ENCODE measurements at regions not wholly inside any gene's neighbourhood (a gene's known extent, or its start where the extent isn't known, plus 50 kb on each side); places are given as distances from the start of the nearest gene placed in this dataset.
"Not testable (repeated sequence)": the region's sequence is repeated elsewhere in the genome, so short reads cannot be mapped to it uniquely, and the experiment has no call there.

DNA sequence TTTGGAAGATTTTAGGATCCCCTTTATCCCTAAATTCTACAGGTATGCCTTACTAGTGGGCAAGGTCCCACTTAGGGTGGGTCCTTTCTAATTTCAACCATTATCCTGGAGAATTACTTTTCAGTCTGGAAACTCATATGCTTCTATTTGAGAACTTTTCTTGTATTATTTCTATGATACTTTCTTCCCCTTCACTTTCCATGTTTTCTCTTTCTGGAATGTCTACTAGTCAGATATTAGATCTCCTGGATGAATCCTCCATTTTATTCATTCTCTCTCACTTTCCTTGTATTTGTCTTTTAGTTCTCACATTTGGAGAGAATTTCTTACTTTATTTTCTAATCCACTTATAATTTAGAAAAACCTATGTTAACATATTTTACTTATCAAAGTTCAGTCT, 83.9 kb upstream of the SIPA1L2 start:
- DNase-seq = no peak

DNA sequence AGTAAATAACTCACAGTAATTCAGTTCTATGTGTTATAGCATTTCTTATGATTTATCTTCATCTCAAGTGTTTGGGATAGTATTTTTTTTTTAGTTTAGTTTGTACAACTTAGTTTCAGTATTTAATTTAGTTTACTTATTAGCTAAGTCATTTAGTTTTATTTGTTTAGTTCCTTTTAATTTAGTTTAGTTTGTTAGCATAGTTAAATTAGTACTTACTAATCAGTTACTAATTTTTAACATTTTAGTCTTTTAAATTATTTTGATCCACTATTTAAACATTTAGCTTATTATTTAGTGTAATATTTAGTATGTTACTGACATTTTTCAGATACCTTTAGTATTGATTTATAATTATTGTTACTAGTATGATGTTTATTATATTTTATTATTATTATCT, 85.2 kb upstream of the SIPA1L2 start:
- DNase-seq = no peak

DNA sequence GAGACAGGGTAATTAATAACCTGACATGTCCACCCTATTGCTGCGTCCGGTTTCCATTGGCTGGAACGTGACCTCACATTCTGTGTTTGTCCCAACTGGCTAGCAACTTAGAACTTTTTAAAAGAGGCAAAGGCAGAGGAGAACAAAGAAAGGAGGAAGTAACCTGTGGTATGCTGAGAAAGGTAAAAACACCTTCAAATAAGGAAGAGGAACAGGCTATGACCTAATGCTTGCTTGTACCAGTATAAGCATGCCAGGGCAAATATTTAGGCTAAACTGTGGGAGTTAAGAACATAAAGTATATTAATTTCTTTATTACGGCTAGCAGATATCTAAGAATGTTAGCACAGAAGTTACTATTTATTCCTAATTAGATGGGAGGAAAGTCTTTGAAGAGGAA, 87.3 kb upstream of the MAP10 start:
- not testable (repeated sequence) for DNase-seq

DNA sequence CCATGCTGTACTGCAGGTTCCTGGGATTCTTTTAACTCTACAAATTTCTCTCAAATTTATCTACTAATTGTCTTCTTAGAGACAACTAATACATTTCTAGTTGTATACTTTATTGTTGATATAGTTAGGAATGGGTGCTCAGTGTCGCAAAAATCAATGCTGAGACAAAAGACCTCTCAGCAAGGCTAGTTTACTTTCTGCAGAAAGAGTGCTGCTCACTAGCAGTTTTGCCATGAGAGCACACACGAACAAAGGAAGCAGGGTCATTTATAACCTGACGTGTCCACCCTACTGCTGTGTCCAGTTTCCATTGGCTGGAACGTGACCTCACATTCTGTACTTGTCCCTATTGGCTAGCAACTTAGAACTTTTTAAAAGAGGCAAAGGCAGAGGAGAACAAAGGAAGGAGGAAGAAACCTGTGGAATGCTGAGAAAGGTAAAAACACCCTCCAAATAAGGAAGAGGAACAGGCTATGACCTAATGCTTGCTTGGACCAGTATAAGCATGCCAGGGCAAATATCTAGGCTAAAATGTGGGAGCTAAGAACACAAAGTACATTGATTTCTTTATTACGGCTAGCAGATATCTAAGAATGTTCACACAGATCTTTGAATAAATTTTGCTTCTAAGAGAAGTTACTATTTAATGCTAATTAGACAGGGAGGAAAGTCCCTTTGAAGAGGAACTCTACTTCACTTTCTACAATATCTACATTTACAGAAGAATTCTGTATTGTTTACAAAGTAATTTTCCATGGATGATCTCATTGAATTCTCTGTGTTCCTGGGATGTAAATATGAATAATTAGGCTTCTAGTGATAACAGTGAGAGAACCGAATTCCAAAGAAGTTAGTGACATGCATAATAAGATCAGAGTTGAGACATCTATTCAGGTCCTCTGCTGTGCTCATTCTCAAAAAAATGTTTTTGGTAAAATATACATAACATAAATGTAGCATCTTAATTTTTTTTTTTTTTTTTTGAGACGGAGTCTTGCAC, 86.0 kb upstream of the MAP10 start:
- DNase-seq = no peak

DNA sequence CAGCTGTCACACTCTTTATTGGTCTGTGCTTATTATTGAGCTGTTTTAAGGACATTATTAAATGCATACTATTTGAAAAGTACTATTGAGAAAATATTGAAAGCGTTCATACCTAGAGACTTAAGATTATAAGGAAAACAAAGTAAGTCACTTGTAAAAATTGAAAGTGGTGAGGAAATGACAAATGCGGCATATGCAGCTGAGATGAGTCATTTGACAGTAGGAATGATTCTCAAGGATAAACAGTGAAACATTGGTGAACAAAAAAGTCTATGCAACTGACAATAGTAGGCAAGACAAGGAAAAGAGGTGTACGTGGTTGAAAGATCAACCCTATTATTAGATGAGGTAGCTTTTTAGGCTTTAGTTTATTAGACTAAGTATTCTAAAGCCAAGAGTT, 82.6 kb upstream of the MAP10 start:
- no peak for DNase-seq

DNA sequence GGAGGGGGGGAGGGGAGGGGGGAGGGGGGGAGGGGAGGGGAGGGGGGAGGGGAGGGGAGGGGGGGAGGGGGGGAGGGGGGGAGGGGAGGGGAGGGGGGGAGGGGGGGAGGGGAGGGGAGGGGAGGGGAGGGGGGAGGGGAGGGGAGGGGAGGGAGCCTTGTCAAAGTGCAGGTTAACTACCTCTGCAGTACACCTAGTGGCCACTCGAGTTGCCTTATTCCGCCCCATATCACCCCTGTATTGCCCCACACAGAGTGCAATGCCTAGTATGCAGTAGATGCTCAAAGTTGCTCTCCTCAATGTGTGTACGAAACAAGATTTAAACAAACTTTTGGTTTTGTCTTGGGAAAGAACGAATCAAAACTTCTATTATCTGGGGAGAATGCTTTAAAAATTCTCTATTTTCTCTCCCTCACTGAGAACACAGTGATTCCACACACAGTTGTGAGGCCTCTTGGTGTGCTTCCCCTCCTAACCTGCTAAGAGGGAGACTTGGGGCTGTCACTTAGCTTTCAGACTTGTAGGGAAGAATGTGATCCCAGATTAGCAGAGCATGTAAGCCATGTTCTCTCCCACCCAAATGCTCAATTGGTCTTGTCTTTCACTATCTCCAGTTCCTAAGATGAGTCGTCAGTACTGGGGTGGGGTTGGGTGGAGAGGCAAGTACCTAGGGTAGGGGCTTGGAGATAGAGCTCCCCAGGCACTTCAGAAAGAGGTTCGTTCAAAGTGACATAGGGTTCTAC, 79.7 kb upstream of the MAP10 start:
- no peak for DNase-seq

DNA sequence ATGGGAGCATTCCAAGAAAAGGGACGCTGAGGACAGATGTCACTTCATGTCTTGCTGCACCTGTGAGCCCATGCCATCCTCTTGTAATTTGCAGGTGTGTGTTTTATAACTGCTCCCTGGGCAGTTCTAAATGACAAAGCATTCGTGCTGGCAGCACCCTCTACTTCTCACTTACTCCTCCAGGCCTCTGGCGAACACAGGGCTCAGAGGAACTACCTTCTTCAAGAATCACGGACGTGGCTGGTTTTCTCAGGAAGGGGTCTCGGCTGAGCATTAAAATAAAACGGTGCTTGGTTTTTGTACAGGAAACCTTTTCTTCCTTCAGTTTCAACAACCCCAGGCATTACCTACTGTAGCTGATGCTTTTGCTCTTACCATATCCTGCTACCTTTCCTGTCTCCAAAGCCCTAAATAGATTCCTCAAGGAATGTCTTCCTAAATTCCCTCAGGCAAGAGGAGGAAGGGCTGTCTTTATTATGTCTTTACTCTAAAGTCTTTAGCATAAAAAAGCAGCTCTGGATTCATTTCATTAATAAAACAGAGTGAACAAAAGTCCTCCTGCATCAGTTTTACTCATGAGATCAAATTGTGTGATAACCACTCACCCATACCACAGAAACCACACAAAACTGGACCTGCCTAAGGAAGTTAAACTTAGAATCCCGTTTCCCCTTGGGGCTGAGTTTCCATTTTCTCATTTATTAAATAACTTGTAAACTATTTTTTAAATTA, 79.0 kb upstream of the MAP10 start:
- DNase-seq = no peak

DNA sequence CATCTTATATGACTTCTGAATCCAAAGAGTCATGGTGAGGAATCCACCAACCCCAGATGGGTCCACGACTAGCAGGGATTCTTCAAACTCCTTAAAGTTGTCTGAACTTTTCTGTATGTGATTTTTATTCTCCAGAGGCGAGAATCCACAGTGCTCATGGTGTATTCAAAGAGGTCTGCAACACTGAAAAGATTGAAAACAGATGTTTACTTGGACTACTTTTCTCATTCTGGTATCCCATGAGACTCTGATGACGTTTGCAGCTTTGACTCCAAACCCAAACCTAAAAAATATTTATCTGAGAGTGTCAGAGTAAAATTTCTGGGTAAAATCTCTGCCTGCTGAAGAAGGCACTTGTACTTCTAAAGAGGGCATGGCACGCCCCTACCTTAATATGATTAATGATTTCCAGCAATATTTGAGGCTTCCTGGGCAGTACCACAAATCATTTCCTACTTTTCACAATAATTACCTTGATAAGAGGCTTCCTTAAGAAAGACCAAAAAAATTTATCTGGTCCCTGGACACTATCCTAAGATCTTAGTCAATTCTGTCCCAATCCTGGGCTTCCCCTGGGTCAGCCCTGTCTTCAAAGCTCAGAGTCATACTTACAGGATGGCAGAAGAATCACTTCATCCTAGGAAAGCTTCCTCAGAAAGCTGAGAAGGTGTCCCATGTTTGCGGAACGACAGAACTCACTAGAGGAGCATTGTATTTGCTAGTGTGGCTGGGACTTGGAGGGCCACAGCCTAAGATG, 76.5 kb upstream of the MAP10 start:
- DNase-seq = no peak

DNA sequence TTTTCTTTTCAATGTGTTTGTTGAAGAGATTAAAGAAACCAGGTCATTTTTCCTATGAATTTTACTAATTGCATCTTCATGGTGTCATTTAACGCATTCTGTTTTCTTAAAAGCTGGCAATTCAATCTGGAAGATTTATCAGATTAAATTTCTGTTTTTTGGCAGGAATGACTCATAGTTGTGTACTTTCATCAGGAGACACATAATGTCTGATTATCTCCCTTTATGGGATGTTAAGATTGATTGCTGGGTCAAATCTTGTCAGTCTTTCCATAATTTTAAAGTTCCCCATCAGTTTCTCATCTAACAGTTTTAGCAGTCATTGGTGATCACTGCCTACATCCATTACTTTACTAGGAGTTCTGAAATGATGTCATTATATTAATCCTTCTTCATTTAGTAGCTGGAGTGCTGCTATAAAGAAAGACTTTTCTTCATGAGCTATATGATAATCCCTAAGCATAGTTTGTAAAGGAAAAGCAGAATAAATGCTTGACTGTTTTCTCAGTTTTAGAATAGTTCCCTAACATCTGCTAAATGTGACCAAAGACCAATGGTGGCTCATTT, 72.8 kb upstream of the MAP10 start:
- DNase-seq = no peak

DNA sequence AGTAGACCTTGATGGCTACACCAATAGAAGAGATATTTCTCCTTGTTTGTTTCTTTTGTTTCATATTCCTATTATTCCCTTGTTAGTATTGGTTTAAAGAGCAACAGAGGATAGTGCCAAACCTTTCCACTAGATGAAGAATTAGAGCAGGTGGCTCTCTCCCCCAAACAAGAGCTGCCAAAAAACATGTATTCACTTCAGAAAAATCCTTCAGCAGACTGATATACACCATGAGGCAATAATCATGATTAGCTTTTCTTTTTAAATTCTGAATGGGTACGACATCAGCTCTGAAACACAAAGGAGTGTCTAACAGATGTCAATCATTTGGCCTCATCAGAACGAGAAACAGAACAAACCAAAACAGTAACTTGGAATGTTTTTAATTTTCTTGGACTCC, 67.3 kb upstream of the MAP10 start:
- no peak for DNase-seq

DNA sequence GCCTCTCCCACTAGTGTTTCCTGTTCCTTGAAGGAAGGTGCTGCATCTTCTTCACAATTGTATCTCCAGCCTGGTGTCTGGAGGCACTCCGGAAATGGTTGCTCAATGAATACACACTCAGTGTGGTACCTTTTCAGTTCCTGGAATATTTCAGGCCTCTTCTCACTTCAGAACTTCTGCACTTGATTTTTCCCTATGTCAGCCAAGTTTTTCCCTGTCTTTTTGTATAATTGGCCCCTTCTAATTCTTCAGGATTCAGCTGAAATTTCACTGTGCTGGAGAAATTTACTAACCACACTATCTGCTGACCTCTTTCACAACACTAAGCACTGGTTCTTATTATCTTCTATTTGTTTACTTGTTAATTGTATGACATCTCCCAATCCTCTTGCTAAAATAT, 61.2 kb upstream of the MAP10 start:
- DNase-seq = no peak

DNA sequence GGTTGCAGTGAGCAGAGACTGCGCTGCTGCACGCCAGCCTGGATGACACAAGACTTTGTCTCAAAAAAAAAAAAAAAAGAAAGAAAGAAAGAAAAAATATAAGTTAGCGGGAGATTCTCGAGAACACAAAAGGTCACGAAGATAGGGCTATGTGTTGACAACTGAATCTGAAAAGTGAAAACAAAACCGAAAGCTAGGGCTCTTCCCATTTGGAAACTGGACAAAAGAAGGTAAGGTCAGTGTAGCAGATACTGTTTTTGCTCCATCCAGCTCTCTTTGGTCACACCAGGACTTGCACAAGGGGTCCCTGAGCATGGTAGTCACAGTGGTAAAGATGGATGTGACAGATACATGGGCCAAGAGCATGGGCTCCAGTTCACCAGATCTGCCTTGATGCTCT, 60.4 kb upstream of the MAP10 start:
- no peak for DNase-seq

DNA sequence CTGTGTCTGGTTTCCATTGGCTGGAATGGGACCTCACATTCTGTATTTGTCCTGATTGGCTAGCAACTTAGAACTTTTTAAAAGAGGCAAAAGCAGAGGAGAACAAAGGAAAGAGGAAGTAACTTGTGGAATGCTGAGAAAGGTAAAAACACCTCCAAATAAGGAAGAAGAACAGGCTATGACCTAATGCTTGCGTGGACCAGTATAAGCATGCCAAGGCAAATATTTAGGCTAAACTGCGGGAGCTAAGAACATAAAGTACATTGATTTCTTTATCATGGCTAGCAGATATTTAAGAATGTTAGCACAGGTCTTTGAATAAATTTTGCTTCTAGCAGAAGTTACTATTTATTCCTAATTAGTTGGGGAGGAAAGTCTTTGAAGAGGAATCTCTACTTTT, 59.5 kb upstream of the MAP10 start:
- DNase-seq = not testable (repeated sequence)

DNA sequence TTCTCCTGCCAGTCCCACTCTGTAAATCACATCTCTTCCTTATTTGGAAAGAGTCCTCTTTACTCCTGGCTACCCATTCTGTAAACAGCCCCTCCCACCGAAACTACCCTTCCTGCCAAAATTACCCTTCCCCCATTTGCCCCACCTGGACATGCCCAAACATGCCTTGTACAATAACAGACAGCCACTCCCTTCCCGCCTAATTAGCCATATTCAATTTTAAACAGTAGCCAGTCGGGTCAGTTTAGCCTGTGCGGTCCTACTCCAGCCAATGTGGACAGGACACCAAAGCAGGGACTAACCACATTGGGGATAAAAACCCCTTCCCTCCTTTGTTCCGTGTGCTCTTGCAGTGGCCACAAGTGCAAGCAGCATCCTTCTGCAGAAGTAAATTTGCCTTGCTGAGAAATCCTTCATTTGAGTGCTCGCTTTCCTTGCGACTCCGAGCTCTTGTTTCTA, 56.3 kb upstream of the MAP10 start:
- no peak for DNase-seq

DNA sequence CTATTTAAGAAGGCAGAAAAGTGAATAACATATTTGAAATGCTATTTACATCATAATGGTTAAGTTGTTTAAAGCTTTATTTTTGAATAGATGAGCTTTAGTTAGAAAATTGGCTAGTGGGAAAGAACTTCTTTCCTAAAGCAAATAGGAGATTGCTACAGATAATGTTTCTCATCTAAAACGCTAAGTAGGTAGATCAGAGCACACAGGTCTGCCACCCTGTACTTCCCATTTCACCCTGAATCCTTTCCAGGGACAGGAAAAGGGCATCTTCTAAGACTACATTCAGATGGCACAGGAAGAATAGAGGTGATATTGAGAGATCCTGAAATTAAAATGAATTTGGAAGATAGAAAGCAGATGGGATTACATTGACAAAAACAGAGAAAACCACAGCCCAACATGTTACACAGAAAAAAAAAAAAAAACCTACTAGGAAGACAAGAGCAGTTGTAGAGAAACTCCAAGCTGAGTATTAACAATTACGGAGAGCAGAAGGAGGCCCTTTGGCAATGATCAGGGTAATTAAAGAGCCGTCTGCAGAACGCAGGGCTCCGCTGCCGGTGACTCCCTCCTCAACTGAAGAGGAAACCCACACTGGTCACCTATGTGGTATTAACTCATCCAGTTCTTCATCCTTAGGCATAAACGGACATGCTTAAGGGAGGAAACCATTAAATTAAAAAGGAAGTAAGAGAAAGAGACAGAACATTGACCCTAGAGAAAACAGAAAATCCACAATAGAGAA, 53.6 kb upstream of the MAP10 start:
- no peak for DNase-seq

DNA sequence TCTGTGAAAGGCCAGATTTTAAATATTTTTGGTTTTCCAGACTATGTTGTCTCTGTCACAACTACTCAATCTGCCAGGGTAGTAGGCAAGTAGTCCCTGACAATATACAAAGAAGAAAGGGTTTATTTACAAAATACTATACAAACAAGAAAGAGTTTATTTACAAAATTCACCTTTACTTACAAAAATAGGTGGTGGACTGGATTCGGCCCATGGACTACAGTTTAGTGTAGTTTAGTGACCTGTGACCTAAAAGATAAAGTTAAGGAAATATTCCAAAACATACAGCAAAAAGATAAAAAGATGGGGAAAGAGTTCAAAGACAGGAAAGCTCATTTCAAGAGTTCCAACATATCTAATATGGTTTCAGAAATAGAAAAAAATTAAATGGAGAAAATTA, 52.9 kb upstream of the MAP10 start:
- no peak for DNase-seq

DNA sequence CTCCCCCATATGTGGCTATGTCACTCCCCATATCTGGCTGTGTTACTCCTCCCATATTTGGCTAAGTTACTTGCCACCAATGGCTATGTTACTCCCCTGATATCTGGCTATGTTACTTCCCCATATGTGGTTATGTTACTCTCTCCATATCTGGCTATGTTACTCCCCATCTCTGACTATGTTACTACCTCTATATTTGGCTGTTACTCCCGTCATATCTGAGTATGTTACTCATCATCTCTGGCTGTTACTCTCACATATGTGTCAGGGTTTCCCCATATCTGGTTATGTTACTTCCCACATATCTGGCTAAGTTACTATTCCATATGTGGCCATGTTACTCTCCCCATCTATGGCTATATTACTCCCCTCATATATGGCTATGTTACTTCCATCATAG, 50.3 kb upstream of the MAP10 start:
- DNase-seq = no peak

All from hypothalamus (tissue), 51 donors.